Motor neuron (in vitro differentiated cells): ENCODE measurements at regions not wholly inside any gene's neighbourhood (a gene's known extent, or its start where the extent isn't known, plus 50 kb on each side); places are given as distances from the start of the nearest gene placed in this dataset.
A peak's percentile ranks its signal among the peaks of the same experiment; 100 is the strongest.

Experiments
- ATAC-seq, 8 experiments: fragments of 200-7000 bp; cut with Tn5 transposase; replicated peaks in 6 of 8; 2 replicates each; pipeline ENCODE4 v1.8.0; 2021; ENCODE audit warnings: mild to moderate bottlenecking in 8 of 8, moderate library complexity in 8 of 8
- H3K27ac ChIP-seq, 2 donors: fragments of 250-450 bp; sonication (Bioruptor Pico); 2 replicates each; pipeline ENCODE4 v1.9.0; 2021; ENCODE audit warnings: antibody characterized with exemption in 2 of 2, mild to moderate bottlenecking in 2 of 2, moderate library complexity in 1 of 2
- H3K4me1 ChIP-seq, 2 donors: fragments of 250-450 bp; sonication (Bioruptor Pico); replicated peaks in 1 of 2; 2 replicates each; pipeline ENCODE4 v1.6.1; 2021; ENCODE audit warnings: antibody characterized with exemption in 2 of 2, mild to moderate bottlenecking in 2 of 2, moderate library complexity in 1 of 2
- H3K4me3 ChIP-seq, 5 donors: fragments of 250-450 bp; sonication (Bioruptor Pico); 2 replicates each; pipeline ENCODE4 v1.9.0; 2021; ENCODE audit warnings: antibody characterized with exemption in 5 of 5, mild to moderate bottlenecking in 5 of 5, moderate library complexity in 4 of 5
- WGBS, 10 experiments: fragments of 450-650 bp; shearing (Covaris generic); methylation state at CpG; one replicate each; pipeline ENCODE4 v1.0.0; 2022; 5-methylcytosine and 5-hydroxymethylcytosine counted together
- in situ Hi-C, 9 experiments: fragments of 400-800 bp; cut with MboI; loops; one replicate each; pipeline ENCODE4 v1.15.0; 2021; ENCODE audit warnings: low sequenced_read_pairs in 9 of 9, low pct_unique_long_range_greater_than_20kb in 2 of 9; ENCODE audit not compliant: unreplicated experiment in 9 of 9

GRCh38 chr13:59247171-59247570, 916.6 kb downstream of the DIAPH3 start:
- in situ Hi-C loops = no loop called here
- peak in 5 of 8 experiments; percentile 36 to 79 (median 61) for ATAC-seq
- H3K4me1 ChIP-seq = peaks cover 5 to 12% of the 10 kb centered on the region in 2 donors
- no peak overlapping the region for H3K27ac ChIP-seq
- no peak overlapping the region for H3K4me3 ChIP-seq
- WGBS, 10 experiments = 25 to 100% (median 79%) methylated on average over 1 to 5 of the region's 5 CpGs; no CpG with 5 or more reads in 4 of the 10 experiments

- 4 to 73% (median 25%) methylated on average over 2 to 5 of the region's 5 CpGs for WGBS, 10 experiments
- Histone ChIP-seq H3K4me3 (no peak overlapping the region), H3K4me1 (peaks cover 5 to 12% of the 10 kb centered on the region in 2 donors), H3K27ac (no peak overlapping the region)
- in situ Hi-C loops = no loop called here
- ATAC-seq = peak in 5 of 8 experiments; percentile 73 to 84 (median 82)
Observed at GRCh38 chr13:59250336-59251189, 913.2 kb downstream of the DIAPH3 start.

- ATAC-seq = peak; percentile 21 to 95 (median 88)
- in situ Hi-C loops = no loop called here
- H3K4me3 ChIP-seq = no peak overlapping the region
- no peak overlapping the region for H3K27ac ChIP-seq
- H3K4me1 ChIP-seq = peaks cover 14 to 15% of the 10 kb centered on the region in 2 donors
- 0 to 100% (median 53%) methylated on average over 1 to 6 of the region's 9 CpGs; no CpG with 5 or more reads in 1 of the 10 experiments for WGBS, 10 experiments
Observed at GRCh38 chr13:59259165-59260000, 904.3 kb downstream of the DIAPH3 start.

GRCh38 chr13:59261928-59262488, 901.7 kb downstream of the DIAPH3 start:
- peak in 1 of 8 experiments; percentile 16 for ATAC-seq
- peaks cover 14 to 15% of the 10 kb centered on the region in 2 donors for H3K4me1 ChIP-seq
- H3K27ac ChIP-seq = no peak overlapping the region
- no peak overlapping the region for H3K4me3 ChIP-seq
- 0 to 85% (median 43%) methylated on average over 1 to 4 of the region's 4 CpGs; no CpG with 5 or more reads in 1 of the 10 experiments for WGBS, 10 experiments
- in situ Hi-C loops = no loop called here

GRCh38 chr13:59263531-59263930, 900.2 kb downstream of the DIAPH3 start:
- no peak for ATAC-seq
- Histone ChIP-seq H3K27ac (no peak overlapping the region), H3K4me1 (peaks cover 14 to 15% of the 10 kb centered on the region in 2 donors), H3K4me3 (no peak overlapping the region)
- in situ Hi-C loops = no loop called here

- no peak overlapping the region for H3K4me3 ChIP-seq
- ATAC-seq = no peak
- H3K27ac ChIP-seq = no peak overlapping the region
- 0 to 96% (median 41%) methylated on average over 1 to 2 of the region's 2 CpGs; no CpG with 5 or more reads in 1 of the 10 experiments for WGBS, 10 experiments
- in situ Hi-C loops = no loop called here
- H3K4me1 ChIP-seq = no peaks in the 10 kb centered on the region
Observed at GRCh38 chr13:59266478-59267063, 897.2 kb downstream of the DIAPH3 start.

GRCh38 chr13:59269476-59269875, 894.3 kb downstream of the DIAPH3 start:
- no peak overlapping the region for H3K4me3 ChIP-seq
- H3K27ac ChIP-seq = no peak overlapping the region
- H3K4me1 ChIP-seq = peaks cover 0 to 5% of the 10 kb centered on the region in 2 donors
- ATAC-seq = peak in 1 of 8 experiments; percentile 95
- 0 to 100% (median 81%) methylated on average over 1 to 2 of the region's 2 CpGs; no CpG with 5 or more reads in 2 of the 10 experiments for WGBS, 10 experiments
- in situ Hi-C loops = no loop called here

GRCh38 chr13:59270327-59270726, 893.4 kb downstream of the DIAPH3 start:
- in situ Hi-C loops = no loop called here
- peaks cover 0 to 7% of the 10 kb centered on the region in 2 donors for H3K4me1 ChIP-seq
- H3K27ac ChIP-seq = no peak overlapping the region
- ATAC-seq = no peak
- H3K4me3 ChIP-seq = no peak overlapping the region

GRCh38 chr13:59274958-59275727, 888.6 kb downstream of the DIAPH3 start:
- Histone ChIP-seq H3K4me1 (peaks cover 21 to 36% of the 10 kb centered on the region in 2 donors), H3K4me3 (no peak overlapping the region), H3K27ac (no peak overlapping the region)
- WGBS, 10 experiments = 0 to 100% (median 50%) methylated on average over 1 of the region's 1 CpG; no CpG with 5 or more reads in 1 of the 10 experiments
- ATAC-seq = no peak
- in situ Hi-C loops = no loop called here

- ATAC-seq = no peak
- Histone ChIP-seq H3K27ac (no peak overlapping the region), H3K4me3 (no peak overlapping the region), H3K4me1 (peaks cover 30 to 44% of the 10 kb centered on the region in 2 donors)
- in situ Hi-C loops = no loop called here
Observed at GRCh38 chr13:59276436-59276835, 887.3 kb downstream of the DIAPH3 start.

GRCh38 chr13:59277106-59277505, 886.6 kb downstream of the DIAPH3 start:
- in situ Hi-C loops = no loop called here
- H3K27ac ChIP-seq = no peak overlapping the region
- ATAC-seq = no peak
- no peak overlapping the region for H3K4me3 ChIP-seq
- peaks cover 30 to 48% of the 10 kb centered on the region in 2 donors for H3K4me1 ChIP-seq

GRCh38 chr13:59279028-59279427, 884.7 kb downstream of the DIAPH3 start:
- no peak overlapping the region for H3K4me3 ChIP-seq
- in situ Hi-C loops = no loop called here
- peaks cover 30 to 46% of the 10 kb centered on the region in 2 donors for H3K4me1 ChIP-seq

More at GRCh38 chr13:59279028-59279427, 884.7 kb downstream of the DIAPH3 start:
- H3K27ac ChIP-seq = no peak overlapping the region
- WGBS, 10 experiments = 0 to 33% (median 5%) methylated on average over 2 of the region's 2 CpGs; no CpG with 5 or more reads in 4 of the 10 experiments
- ATAC-seq = peak in 5 of 8 experiments; percentile 72 to 88 (median 79)
